Panc1 (cell line): ENCODE measurements at regions not wholly inside any gene's neighbourhood (a gene's known extent, or its start where the extent isn't known, plus 50 kb on each side); places are given as distances from the start of the nearest gene placed in this dataset.

Experiments
- CTCF ChIP-seq: fragments of 450-650 bp; IDR thresholded peaks from 2 replicates; pipeline ENCODE4 v1.5.1; 2017; ENCODE audit warnings: mild to moderate bottlenecking
- POLR2AphosphoS5 ChIP-seq: IDR thresholded peaks from 2 replicates; pipeline ENCODE4 v1.6.1; 2012; ENCODE audit warnings: mild to moderate bottlenecking, low read depth, low read length, moderate library complexity
- SIN3A ChIP-seq: IDR thresholded peaks from 2 replicates; pipeline ENCODE4 v1.6.1; 2012; ENCODE audit warnings: low read depth, mild to moderate bottlenecking, low read length, moderate library complexity, borderline replicate concordance; ENCODE audit not compliant: insufficient read depth
- TF ChIP-seq, protein P1 (sequence below), 2 experiments: IDR thresholded peaks; 2 replicates each; pipeline ENCODE4 v1.6.1; 2011 to 2012; ENCODE audit warnings: low read depth in 2 of 2, control low read depth in 1 of 2, low read length in 1 of 2, mild to moderate bottlenecking in 1 of 2, moderate library complexity in 1 of 2; ENCODE audit not compliant: insufficient read depth in 1 of 2

DNA sequence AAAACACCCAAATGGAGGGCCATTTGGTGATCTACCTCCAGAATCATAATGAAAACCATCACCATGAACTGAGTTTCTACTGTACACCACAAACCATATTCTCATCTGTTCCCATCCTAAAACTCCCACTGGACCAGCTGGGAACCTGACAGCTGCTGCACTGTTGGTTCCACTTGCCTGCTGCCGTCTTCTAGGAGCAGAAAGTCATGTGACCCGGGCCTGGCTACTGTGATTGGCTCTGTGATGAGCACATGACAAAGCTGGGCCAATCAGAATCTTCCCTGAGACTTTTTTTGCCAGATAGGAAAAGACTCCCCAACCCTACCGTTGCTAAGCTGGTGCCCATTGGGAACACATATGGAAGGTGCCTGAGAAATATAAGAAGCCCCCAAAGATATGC, 264.2 kb downstream of the MRTFB start:
- TF ChIP-seq POLR2AphosphoS5 (no peak), CTCF (no peak), SIN3A (no peak)
- TF ChIP-seq, protein P1, sequence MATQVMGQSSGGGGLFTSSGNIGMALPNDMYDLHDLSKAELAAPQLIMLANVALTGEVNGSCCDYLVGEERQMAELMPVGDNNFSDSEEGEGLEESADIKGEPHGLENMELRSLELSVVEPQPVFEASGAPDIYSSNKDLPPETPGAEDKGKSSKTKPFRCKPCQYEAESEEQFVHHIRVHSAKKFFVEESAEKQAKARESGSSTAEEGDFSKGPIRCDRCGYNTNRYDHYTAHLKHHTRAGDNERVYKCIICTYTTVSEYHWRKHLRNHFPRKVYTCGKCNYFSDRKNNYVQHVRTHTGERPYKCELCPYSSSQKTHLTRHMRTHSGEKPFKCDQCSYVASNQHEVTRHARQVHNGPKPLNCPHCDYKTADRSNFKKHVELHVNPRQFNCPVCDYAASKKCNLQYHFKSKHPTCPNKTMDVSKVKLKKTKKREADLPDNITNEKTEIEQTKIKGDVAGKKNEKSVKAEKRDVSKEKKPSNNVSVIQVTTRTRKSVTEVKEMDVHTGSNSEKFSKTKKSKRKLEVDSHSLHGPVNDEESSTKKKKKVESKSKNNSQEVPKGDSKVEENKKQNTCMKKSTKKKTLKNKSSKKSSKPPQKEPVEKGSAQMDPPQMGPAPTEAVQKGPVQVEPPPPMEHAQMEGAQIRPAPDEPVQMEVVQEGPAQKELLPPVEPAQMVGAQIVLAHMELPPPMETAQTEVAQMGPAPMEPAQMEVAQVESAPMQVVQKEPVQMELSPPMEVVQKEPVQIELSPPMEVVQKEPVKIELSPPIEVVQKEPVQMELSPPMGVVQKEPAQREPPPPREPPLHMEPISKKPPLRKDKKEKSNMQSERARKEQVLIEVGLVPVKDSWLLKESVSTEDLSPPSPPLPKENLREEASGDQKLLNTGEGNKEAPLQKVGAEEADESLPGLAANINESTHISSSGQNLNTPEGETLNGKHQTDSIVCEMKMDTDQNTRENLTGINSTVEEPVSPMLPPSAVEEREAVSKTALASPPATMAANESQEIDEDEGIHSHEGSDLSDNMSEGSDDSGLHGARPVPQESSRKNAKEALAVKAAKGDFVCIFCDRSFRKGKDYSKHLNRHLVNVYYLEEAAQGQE (IDR thresholded peaks at IDR 0.05; ENCODE audit: insufficient read depth in 1 of 2, low read depth in 2 of 2, low read length in 1 of 2) = no peak
